ENCODE measurements at regions not wholly inside any gene's neighbourhood (a gene's known extent, or its start where the extent isn't known, plus 50 kb on each side); places are given as distances from the start of the nearest gene placed in this dataset.

GRCh38 chrX:87049567-87049966, 468.0 kb upstream of the KLHL4 start:
- H3K4me2 ChIP-seq (ENCODE audit: insufficient read depth in 1 of 2, low read depth in 2 of 2, low read length in 2 of 2): no peak overlapping the region
- H4K5ac ChIP-seq (ENCODE audit: insufficient read length, low read depth, low read length): no peak overlapping the region
- DNase-seq (ENCODE audit: low read depth in 1 of 2, low spot score in 2 of 2): no peak
- H4K91ac ChIP-seq (replicated peaks; ENCODE audit: insufficient read length, low read length): no peak overlapping the region
- H4K8ac ChIP-seq (ENCODE audit: extremely low read depth, insufficient read depth, low read length): no peak overlapping the region
- no peak overlapping the region for H3K4ac ChIP-seq (replicated peaks; ENCODE audit: insufficient read length, low read depth, low read length)
- ChIA-PET POLR2A (ENCODE audit: partially characterized antibody) (no interaction called here), CTCF (ENCODE audit: partially characterized antibody) (no interaction called here)
- no peaks in the 10 kb centered on the region for H3K9me3 ChIP-seq (ENCODE audit: insufficient read depth in 2 of 2, low read depth in 1 of 2, low read length in 1 of 2)
- no peak overlapping the region for H2AK5ac ChIP-seq (ENCODE audit: low read depth, low read length)
- no peak overlapping the region for H2BK15ac ChIP-seq (ENCODE audit: low read length)
- H2AFZ ChIP-seq (ENCODE audit: low read length): no peak overlapping the region
- H3K23me2 ChIP-seq (ENCODE audit: low read depth, low read length): no peaks in the 10 kb centered on the region
- no peaks in the 10 kb centered on the region for H3K27me3 ChIP-seq (replicated peaks in 1 of 4; ENCODE audit: control insufficient read depth in 3 of 4, extremely low read depth in 1 of 4, insufficient read depth in 3 of 4, low read length in 3 of 4)
- no peak overlapping the region for H3K9ac ChIP-seq (replicated peaks in 1 of 4; ENCODE audit: extremely low read depth in 1 of 4, low read depth in 3 of 4, low read length in 3 of 4)
- WGBS, 2 experiments (ENCODE audit: extremely low coverage in 1 of 2, insufficient coverage in 1 of 2, insufficient read length in 1 of 2, insufficient replicate concordance in 2 of 2, low coverage in 1 of 2, low lambda C conversion rate in 2 of 2, missing lambda C conversion rate in 1 of 2): 86% methylated on average over 3 of the region's 3 CpGs; no CpG with 5 or more reads in 1 of the 2 experiments
- no peaks in the 10 kb centered on the region for H3K36me3 ChIP-seq (ENCODE audit: control insufficient read depth in 2 of 4, insufficient read depth in 4 of 4, low read length in 3 of 4)
- no peak overlapping the region for H3K14ac ChIP-seq (ENCODE audit: insufficient read length)
- no peak overlapping the region for H2BK20ac ChIP-seq (ENCODE audit: low read length)
- no peaks in the 10 kb centered on the region for H3K4me1 ChIP-seq (replicated peaks in 1 of 4; ENCODE audit: control insufficient read depth in 3 of 4, insufficient read depth in 4 of 4, low read length in 3 of 4)
- no peak overlapping the region for H3K23ac ChIP-seq (ENCODE audit: insufficient read length)
- no peaks in the 10 kb centered on the region for H4K20me1 ChIP-seq (replicated peaks in 1 of 2; ENCODE audit: control insufficient read depth in 1 of 2, insufficient read depth in 2 of 2, low read length in 2 of 2)
- H2BK120ac ChIP-seq (replicated peaks; ENCODE audit: low read depth, low read length): no peak overlapping the region
- no peak overlapping the region for H3K27ac ChIP-seq (ENCODE audit: low read depth, low read length)
- no peak overlapping the region for H3K4me3 ChIP-seq (ENCODE audit: extremely low read depth in 1 of 4, insufficient read depth in 2 of 4, low read depth in 3 of 4, low read length in 4 of 4)
- no peak overlapping the region for H2BK12ac ChIP-seq (ENCODE audit: low read depth, low read length)
- H3K56ac ChIP-seq (replicated peaks; ENCODE audit: insufficient read length, low read depth, low read length): no peak overlapping the region
- no peaks in the 10 kb centered on the region for H3K79me2 ChIP-seq (ENCODE audit: control insufficient read depth in 1 of 2, insufficient read depth in 2 of 2, low read length in 2 of 2)
- H2BK5ac ChIP-seq (ENCODE audit: low read depth, low read length): no peak overlapping the region
- FAIRE-seq: no peak
- H3K18ac ChIP-seq (ENCODE audit: extremely low read depth, low read length): no peak overlapping the region
- H3K79me1 ChIP-seq (ENCODE audit: low read depth, low read length): no peaks in the 10 kb centered on the region
- TF ChIP-seq SIN3A (conservative IDR thresholded peaks at IDR 0.05 in 1 of 2, IDR thresholded peaks at IDR 0.05 in 1 of 2; ENCODE audit: low read depth in 1 of 2, low read length in 2 of 2): no peak
- no peak for TF ChIP-seq SIRT6 (IDR thresholded peaks at IDR 0.05; ENCODE audit: low read length)
- no peak for TF ChIP-seq CHD2 (IDR thresholded peaks at IDR 0.05; ENCODE audit: low read length)
- no peak for TF ChIP-seq TCF12 (IDR thresholded peaks at IDR 0.05; ENCODE audit: low read depth, low read length)
- TF ChIP-seq HDAC2 (IDR thresholded peaks at IDR 0.05; ENCODE audit: borderline replicate concordance in 1 of 2, low read depth in 2 of 2, low read length in 2 of 2): no peak
- no peak for TF ChIP-seq CTBP2 (IDR thresholded peaks at IDR 0.05; ENCODE audit: borderline replicate concordance, insufficient read depth, insufficient read length, low read length)
- TF ChIP-seq FOSL1 (IDR thresholded peaks at IDR 0.05; ENCODE audit: insufficient read depth, low read depth, low read length): no peak
- TF ChIP-seq ASH2L (IDR thresholded peaks at IDR 0.05; ENCODE audit: low read length): no peak
- no peak for TF ChIP-seq SAP30 (IDR thresholded peaks at IDR 0.05; ENCODE audit: insufficient read depth, insufficient replicate concordance, low read length)
- no peak for TF ChIP-seq RNF2 (IDR thresholded peaks at IDR 0.05; ENCODE audit: borderline replicate concordance, low read depth, low read length, missing control alignments, poor library complexity, severe bottlenecking)
- TF ChIP-seq NANOG (IDR thresholded peaks at IDR 0.05; ENCODE audit: insufficient read depth, low read depth, low read length, poor library complexity, severe bottlenecking): no peak
- no peak for TF ChIP-seq CBX5 (IDR thresholded peaks at IDR 0.05; ENCODE audit: low read depth, low read length)
- no peak for TF ChIP-seq SP1 (IDR thresholded peaks at IDR 0.05; ENCODE audit: low read depth, low read length)
- TF ChIP-seq POLR2AphosphoS5 (IDR thresholded peaks at IDR 0.05; ENCODE audit: low read depth, low read length): no peak
